HAP-1 (cell line): ENCODE measurements at regions not wholly inside any gene's neighbourhood (a gene's known extent, or its start where the extent isn't known, plus 50 kb on each side); places are given as distances from the start of the nearest gene placed in this dataset.

Source experiments
- DNase-seq, 2 experiments: peaks; one replicate each; pipeline ENCODE4 v3.0.0-alpha.2; 2016 to 2020; ENCODE audit warnings: low spot score in 2 of 2
- H3K27me3 ChIP-seq: fragments of 250-450 bp; sonication (Bioruptor Pico); 2 replicates; pipeline ENCODE4 v1.5.1; 2020; ENCODE audit warnings: low read depth, mild to moderate bottlenecking, moderate library complexity
- H3K36me3 ChIP-seq: fragments of 250-450 bp; sonication (Bioruptor Pico); replicated peaks from 2 replicates; pipeline ENCODE4 v1.5.1; 2020; ENCODE audit warnings: mild to moderate bottlenecking
- H3K4me1 ChIP-seq: fragments of 250-450 bp; sonication (Bioruptor Pico); 2 replicates; pipeline ENCODE4 v1.5.1; 2020; ENCODE audit warnings: mild to moderate bottlenecking
- H3K4me3 ChIP-seq: fragments of 250-450 bp; sonication (Bioruptor Pico); 2 replicates; pipeline ENCODE4 v1.5.1; 2020; ENCODE audit warnings: mild to moderate bottlenecking, moderate library complexity
- H3K9me3 ChIP-seq: fragments of 250-450 bp; sonication (Bioruptor Pico); 2 replicates; pipeline ENCODE4 v1.5.1; 2020; ENCODE audit warnings: mild to moderate bottlenecking, moderate library complexity
- in situ Hi-C: fragments of 300-500 bp; cut with MboI; formaldehyde crosslinking; loops from 3 replicates; pipeline ENCODE4 v1.14.3; 2020; ENCODE audit warnings: low sequenced_read_pairs, inconsistent platforms, mixed read lengths

DNA sequence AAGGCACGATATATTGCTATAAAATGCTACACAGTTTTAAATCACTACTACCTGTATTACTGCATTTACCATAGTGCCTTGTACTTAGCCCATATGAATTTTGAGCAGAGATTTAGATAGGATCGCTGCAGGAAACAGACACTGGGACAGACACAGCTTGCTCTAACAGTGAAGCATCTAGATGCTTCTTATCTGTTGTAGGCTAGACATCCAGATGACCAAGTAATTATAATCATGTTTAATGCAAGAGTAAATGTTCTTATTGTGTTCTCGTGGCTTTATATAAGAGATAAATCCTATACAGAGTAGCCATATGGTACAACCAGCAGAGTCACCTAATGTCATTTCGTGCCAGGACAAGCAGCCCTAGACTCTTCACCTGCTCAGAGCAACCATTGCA, 92.8 kb downstream of the ASCL1 start:
- H3K36me3 ChIP-seq = no peaks in the 10 kb centered on the region
- H3K4me1 ChIP-seq = no peaks in the 10 kb centered on the region
- H3K9me3 ChIP-seq = no peaks in the 10 kb centered on the region
- no peaks in the 10 kb centered on the region for H3K27me3 ChIP-seq
- H3K4me3 ChIP-seq = no peak overlapping the region
- in situ Hi-C loops = no loop called here
- no peak for DNase-seq

DNA sequence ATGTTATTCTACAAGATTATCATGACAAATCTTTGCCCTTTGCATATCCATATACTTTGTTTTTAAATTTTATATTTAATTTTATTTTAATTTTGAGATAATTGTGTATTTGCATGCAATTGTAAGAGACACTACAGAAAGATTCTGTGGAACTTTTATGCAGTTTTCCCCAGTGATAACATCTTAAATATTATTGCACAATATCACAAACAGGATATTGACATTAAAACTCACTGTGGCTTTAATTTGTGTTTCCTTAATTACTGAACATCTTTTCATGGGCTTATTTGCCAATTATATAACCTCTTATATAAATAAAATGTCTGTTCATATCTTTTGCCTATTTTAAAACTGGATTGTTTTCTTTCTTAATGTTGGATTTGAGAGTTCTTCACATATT, 95.6 kb downstream of the ASCL1 start:
- Histone ChIP-seq H3K9me3 (no peaks in the 10 kb centered on the region), H3K4me1 (no peaks in the 10 kb centered on the region), H3K36me3 (no peaks in the 10 kb centered on the region), H3K27me3 (no peaks in the 10 kb centered on the region), H3K4me3 (no peak overlapping the region)
- DNase-seq = no peak
- in situ Hi-C loops = no loop called here

DNA sequence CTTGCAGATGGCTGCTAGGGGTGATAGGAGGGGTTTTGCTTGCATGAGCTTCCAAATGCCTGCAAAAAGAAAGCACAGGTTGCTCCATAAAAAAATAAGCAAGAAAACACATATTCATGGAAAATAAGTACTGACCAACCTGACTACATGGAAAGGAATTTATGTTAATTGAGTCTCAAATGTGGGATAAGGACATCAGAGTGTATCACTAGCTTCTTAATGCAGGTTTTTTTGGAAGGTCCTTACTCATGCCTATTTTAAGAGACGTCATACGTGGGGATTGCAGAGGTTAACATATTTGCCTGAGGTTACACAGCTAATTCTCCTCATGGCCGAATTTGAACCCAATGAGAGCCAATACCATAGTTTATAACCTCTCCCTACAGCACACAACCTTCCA, 116.2 kb downstream of the ASCL1 start:
- no peaks in the 10 kb centered on the region for H3K36me3 ChIP-seq
- in situ Hi-C loops = no loop called here
- no peaks in the 10 kb centered on the region for H3K27me3 ChIP-seq
- no peak overlapping the region for H3K4me3 ChIP-seq
- DNase-seq = no peak
- no peaks in the 10 kb centered on the region for H3K9me3 ChIP-seq
- no peaks in the 10 kb centered on the region for H3K4me1 ChIP-seq

DNA sequence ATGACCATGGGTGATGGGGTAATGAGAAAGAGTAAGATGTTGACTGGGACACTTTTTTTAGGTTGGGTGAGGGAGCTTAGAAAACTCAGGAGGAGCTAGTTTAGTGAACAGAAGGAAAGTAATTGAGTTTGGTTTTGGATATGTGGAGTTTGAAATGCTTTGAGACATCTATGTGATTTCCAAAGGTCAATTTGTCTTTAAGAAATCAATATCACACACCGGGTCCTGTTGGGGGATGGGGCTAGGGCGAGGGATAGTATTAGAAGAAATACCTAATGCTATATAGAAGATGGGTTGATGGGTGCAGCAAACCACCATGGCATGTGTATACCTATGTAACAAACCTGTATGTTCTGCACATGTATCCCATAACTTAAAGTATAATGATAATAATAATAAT, 118.4 kb downstream of the ASCL1 start:
- Histone ChIP-seq H3K4me3 (no peak overlapping the region), H3K27me3 (no peaks in the 10 kb centered on the region), H3K4me1 (no peaks in the 10 kb centered on the region), H3K9me3 (no peaks in the 10 kb centered on the region), H3K36me3 (no peaks in the 10 kb centered on the region)
- DNase-seq = no peak
- in situ Hi-C loops = no loop called here

DNA sequence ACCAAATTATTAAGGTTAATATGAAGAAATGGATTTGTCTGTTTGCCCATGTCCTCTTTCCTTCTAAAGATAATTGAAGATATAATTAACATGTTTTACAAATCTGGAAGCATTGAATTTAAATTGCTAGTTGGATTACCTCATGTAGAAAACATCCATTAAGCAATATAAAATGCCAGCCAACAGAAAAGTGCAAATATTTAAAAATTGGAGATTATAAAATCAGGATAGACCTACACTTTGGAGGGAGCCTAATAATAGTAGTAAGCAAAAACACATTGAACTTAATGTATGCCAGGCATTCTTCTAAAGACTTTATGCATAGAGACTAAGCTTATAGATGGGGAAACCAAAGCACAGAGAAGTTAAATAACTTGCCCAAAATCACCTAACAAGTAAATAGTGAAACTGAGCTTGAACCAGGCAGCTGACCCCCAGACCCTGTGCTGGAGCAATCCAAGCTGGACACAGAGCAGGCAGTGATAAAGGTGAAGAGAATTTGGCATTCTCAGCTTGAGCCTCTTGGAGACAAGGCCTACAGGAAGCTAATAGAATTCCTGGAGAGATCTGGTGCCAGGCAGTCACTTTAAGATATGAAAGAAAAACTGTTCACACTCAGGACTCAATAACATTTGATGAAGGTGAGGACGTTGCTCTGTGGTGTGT, 119.8 kb downstream of the ASCL1 start:
- no peak for DNase-seq
- Histone ChIP-seq H3K4me1 (no peaks in the 10 kb centered on the region), H3K9me3 (no peaks in the 10 kb centered on the region), H3K36me3 (no peaks in the 10 kb centered on the region), H3K4me3 (no peak overlapping the region), H3K27me3 (no peaks in the 10 kb centered on the region)
- in situ Hi-C loops = no loop called here

DNA sequence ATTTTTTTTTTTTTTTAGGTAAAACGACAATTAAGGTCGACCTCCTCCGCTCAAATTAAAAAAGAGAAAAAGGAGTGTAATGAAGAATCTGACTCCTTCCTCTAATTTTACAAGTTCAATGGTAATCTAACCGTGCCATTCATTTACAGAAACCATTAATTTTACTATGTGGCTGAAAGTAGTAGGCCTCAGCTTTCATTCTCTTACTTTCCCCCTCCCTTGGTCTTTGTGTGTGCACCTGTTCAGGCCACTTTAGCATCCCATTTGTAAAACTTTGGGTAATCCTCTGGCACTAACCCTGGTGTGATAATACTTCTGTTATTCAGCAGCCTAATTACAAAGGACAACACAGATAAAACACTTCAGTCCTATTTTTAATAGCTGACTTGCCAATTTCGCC, 128.1 kb downstream of the ASCL1 start:
- in situ Hi-C loops = no loop called here
- no peaks in the 10 kb centered on the region for H3K36me3 ChIP-seq
- no peaks in the 10 kb centered on the region for H3K9me3 ChIP-seq
- no peak for DNase-seq
- H3K4me1 ChIP-seq = no peaks in the 10 kb centered on the region
- H3K4me3 ChIP-seq = no peak overlapping the region
- H3K27me3 ChIP-seq = no peaks in the 10 kb centered on the region

DNA sequence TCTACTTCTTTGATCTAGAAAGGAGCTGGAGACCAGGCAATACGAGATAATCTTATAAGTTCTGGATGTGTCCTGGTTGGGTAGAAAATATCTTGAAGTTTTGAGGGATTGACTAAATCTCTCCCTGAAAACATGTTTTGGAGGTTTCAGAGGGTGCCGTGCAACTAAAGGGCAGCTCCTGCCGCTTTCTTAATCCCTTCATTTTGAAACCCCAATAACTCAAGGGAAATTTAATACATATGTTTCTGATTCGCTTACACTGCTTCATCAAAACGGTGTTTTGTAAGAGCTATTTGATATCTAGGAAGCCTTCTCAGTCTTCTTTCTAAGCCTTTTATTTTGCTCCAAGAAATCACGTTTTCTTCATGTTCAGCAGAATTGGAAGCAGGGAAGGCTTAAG, 129.0 kb downstream of the ASCL1 start:
- Histone ChIP-seq H3K27me3 (no peaks in the 10 kb centered on the region), H3K36me3 (no peaks in the 10 kb centered on the region), H3K9me3 (no peaks in the 10 kb centered on the region), H3K4me1 (no peaks in the 10 kb centered on the region), H3K4me3 (no peak overlapping the region)
- DNase-seq = no peak
- in situ Hi-C loops = no loop called here

DNA sequence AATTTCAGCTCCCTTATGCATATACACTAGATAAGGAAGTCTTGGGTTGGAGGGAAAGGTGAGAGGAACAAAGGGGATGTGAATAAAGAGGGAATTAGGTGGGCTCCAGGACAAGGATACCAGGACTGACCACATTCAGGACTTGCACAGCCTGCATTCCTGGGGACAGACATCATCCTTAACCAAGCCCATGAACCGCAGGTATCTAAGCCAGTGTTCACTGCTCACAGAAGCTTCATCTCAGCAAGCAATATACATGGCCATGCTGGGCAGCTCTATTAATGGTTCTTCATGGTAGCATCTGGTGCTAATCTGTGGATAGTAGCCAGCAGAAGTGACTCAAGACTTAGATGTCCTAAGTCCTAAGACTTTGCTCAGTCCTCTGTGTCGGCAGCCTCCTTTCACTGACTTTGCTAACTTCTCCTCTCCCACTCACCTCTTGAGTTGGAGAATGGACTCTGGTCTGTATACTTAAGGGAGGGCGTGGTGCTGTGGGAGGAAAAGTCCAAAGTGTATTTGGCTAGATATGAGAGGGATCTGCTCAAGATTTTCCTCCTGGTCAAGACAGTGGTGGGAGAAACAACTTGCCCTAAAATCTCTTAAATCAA, 136.1 kb downstream of the ASCL1 start:
- in situ Hi-C loops = no loop called here
- H3K4me3 ChIP-seq = no peak overlapping the region
- no peaks in the 10 kb centered on the region for H3K36me3 ChIP-seq
- no peaks in the 10 kb centered on the region for H3K4me1 ChIP-seq
- DNase-seq = no peak
- H3K27me3 ChIP-seq = no peaks in the 10 kb centered on the region
- H3K9me3 ChIP-seq = no peaks in the 10 kb centered on the region

DNA sequence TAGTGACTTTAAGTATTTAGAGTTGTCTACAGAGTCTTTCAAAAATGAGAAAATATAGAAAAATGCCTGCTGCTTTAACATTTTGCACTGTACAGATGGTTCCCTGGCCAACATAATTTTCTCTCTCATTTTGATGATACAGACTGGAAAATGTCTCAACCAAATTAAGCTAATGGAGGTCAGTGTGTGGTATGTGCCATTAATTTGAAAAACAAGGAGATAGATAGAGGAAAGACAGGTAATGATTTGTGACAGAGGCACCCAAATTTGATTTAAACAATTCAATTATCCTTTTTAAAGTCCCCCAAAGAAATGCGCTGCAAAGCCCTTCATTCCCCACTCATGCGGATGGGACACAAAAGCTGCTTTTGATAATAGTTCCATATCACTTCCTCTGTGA, 140.0 kb downstream of the ASCL1 start:
- no peaks in the 10 kb centered on the region for H3K36me3 ChIP-seq
- H3K4me1 ChIP-seq = no peaks in the 10 kb centered on the region
- H3K27me3 ChIP-seq = no peaks in the 10 kb centered on the region
- DNase-seq = no peak
- H3K4me3 ChIP-seq = no peak overlapping the region
- H3K9me3 ChIP-seq = no peaks in the 10 kb centered on the region
- in situ Hi-C loops = no loop called here

DNA sequence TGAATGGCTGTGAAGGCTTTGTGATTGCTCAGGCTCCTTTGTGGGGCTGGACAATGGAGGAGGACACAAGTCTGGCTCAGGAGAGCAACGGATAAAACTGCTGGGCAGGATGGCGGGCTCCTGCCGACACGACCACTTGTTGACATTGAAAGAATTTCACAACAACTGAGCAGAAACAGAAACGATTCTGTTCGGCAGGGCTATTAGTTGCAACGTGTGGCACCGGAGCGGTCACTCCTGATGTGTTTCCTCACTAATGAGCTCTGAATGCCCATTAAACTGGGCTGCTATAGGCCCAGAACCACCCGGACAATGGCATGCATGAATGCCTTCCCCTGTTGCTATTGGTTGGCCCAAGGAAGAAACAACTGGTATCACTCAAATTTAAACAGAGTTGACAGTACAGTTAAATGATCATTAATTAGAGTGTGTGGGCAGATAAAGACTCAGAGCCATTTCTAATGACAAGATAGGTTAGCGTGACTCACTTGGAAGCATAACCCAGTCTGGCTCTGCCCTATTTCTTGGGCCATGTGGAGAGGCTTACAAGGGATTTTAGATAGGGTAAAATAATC, 142.9 kb downstream of the ASCL1 start:
- no peak overlapping the region for H3K4me3 ChIP-seq
- no peaks in the 10 kb centered on the region for H3K4me1 ChIP-seq
- in situ Hi-C loops = no loop called here
- H3K36me3 ChIP-seq = no peaks in the 10 kb centered on the region
- DNase-seq = no peak
- H3K9me3 ChIP-seq = no peaks in the 10 kb centered on the region
- H3K27me3 ChIP-seq = no peaks in the 10 kb centered on the region

DNA sequence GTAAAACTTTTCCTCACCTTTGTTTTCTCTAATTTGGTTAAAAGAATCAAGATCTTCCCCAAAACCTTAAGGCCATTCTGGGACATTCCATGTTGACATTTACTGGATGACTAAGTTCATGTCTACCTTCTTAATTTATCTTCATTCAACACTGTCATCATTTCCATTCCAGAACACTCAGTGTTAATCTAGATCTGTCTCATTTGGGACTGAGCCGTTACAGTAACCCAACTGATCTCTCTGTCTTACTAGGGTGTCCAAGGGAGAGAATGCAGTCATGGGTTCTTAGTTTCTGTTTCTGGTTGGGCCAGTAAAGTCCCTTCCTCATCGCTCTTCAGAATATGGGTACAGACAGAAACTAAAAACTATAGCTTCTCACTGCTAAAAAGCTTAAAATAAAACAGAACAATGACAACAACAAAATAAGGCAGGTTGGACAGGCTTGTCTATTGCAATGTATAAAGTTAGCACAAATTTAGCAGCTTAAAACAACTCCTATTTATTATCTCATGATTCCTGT, 144.8 kb downstream of the ASCL1 start:
- H3K4me1 ChIP-seq = no peaks in the 10 kb centered on the region
- in situ Hi-C loops = no loop called here
- H3K9me3 ChIP-seq = no peaks in the 10 kb centered on the region
- DNase-seq = no peak
- no peaks in the 10 kb centered on the region for H3K27me3 ChIP-seq
- no peaks in the 10 kb centered on the region for H3K36me3 ChIP-seq
- no peak overlapping the region for H3K4me3 ChIP-seq

DNA sequence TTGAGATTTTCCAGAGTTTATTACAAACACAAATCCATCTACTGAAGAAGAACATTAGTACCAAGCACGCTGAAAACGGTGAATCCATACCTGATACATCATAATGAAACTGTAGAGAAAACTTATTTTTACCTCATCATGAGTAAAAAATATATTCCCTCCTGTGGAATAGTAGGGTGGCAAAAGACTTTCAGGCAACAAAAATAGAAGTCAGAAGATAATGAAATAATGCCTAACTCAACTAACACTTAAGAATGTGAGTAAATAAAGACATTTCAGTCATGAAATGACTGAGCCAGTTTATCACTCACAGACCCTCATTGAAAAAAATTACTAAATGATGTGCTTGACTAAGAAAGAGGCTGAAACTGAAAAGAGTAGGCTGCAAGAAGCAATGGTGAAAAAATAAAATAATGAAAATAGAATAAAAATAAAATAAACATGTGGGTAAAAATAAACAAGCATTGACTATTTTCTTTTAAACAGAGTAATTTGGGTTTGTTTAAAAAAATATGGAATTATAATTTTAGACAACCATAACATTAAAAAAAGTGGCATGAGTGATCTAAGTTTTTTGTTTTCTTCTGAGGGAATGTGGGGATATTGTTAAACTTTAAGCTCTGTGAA, 148.6 kb downstream of the ASCL1 start:
- in situ Hi-C loops = no loop called here
- H3K4me1 ChIP-seq = no peaks in the 10 kb centered on the region

DNA sequence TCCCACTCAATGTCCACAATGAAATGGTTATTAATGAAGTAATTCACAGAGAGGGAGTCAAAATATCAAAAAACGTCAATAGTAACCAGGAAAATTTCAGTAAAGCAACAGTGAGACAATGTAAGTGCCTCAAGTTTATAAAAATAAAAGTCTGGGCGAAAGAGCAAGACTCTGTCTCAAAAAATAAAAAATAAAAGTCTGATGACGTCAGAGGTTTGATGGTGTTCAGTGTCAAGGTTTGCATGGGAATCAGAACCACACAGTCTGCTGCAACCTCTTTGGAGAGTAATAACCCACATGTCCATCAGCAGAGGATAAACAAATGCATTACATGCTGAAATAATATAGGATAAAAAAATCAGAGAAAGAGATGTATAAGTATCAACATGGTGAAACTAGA, 152.4 kb downstream of the ASCL1 start:
- in situ Hi-C loops = no loop called here
- H3K4me3 ChIP-seq = no peak overlapping the region
- no peaks in the 10 kb centered on the region for H3K4me1 ChIP-seq
- no peaks in the 10 kb centered on the region for H3K36me3 ChIP-seq
- DNase-seq = no peak
- no peaks in the 10 kb centered on the region for H3K9me3 ChIP-seq
- H3K27me3 ChIP-seq = no peaks in the 10 kb centered on the region

More for the DNA sequence above, 148.6 kb downstream of the ASCL1 start:
- H3K27me3 ChIP-seq = no peaks in the 10 kb centered on the region
- no peak for DNase-seq
- no peaks in the 10 kb centered on the region for H3K36me3 ChIP-seq
- H3K9me3 ChIP-seq = no peaks in the 10 kb centered on the region
- no peak overlapping the region for H3K4me3 ChIP-seq
